ENCODE measurements at regions not wholly inside any gene's neighbourhood (a gene's known extent, or its start where the extent isn't known, plus 50 kb on each side); places are given as distances from the start of the nearest gene placed in this dataset.

GRCh38 chr10:3942937-3943489, 158.0 kb upstream of the KLF6 start:
- 95% methylated on average over 9 of the region's 9 CpGs for WGBS (ENCODE audit: insufficient coverage)
- no peaks in the 10 kb centered on the region for H4K20me1 ChIP-seq (ENCODE audit: control insufficient read depth, insufficient read depth, low read length, poor library complexity, severe bottlenecking)
- TF ChIP-seq EZH2 (IDR thresholded peaks at IDR 0.05; ENCODE audit: borderline replicate concordance, insufficient read depth, low read depth, low read length, poor library complexity, severe bottlenecking) (no peak), CTCF (IDR thresholded peaks at IDR 0.05) (no peak)
- ATAC-seq (ENCODE audit: low read depth) (no peak), DNase-seq (no peak)
- H3K27me3 ChIP-seq (replicated peaks in 1 of 4; ENCODE audit: control extremely low read depth in 1 of 4, control insufficient read depth in 3 of 4, insufficient read depth in 4 of 4, low read length in 3 of 4), result peaks cover 0 to 2% (median 0%) of the 10 kb centered on the region in 4 experiments
- intact Hi-C loops (cut with micrococcal nuclease), result no loop called here
- H3K9me3 ChIP-seq (ENCODE audit: control extremely low read depth in 1 of 3, control insufficient read depth in 2 of 3, insufficient read depth in 1 of 3, low read length in 2 of 3), result peaks cover 0 to 11% (median 0%) of the 10 kb centered on the region in 3 donors
- H3K27ac Mint-ChIP-seq, result no peak overlapping the region
- no peak overlapping the region for H3K4me2 ChIP-seq (replicated peaks; ENCODE audit: low read depth, low read length, poor library complexity, severe bottlenecking)
- CTCF ChIA-PET, result interaction anchor here (0.5 kb wide), 1 partner anchor 315 kb away, joined by 3 read pairs; no protein-coding TSS in a partner anchor
- POLR2A ChIA-PET, result no interaction called here
- H3K79me2 ChIP-seq (ENCODE audit: control insufficient read depth, insufficient read depth, low read length), result no peaks in the 10 kb centered on the region
- no peaks in the 10 kb centered on the region for H3K4me1 ChIP-seq (ENCODE audit: control insufficient read depth in 2 of 2, insufficient read depth in 2 of 2, low read length in 2 of 2)
- no peak overlapping the region for H3K4me3 Mint-ChIP-seq
- no peak overlapping the region for H3K9ac ChIP-seq (ENCODE audit: low read length)
- no peaks in the 10 kb centered on the region for H3K27me3 Mint-ChIP-seq
- no peaks in the 10 kb centered on the region for H3K36me3 ChIP-seq (replicated peaks in 1 of 2; ENCODE audit: control extremely low read depth in 1 of 2, control insufficient read depth in 1 of 2, extremely low read depth in 1 of 2, insufficient read depth in 2 of 2, low read length in 1 of 2)
- H2AFZ ChIP-seq (ENCODE audit: insufficient read depth, low read depth, low read length, poor library complexity, severe bottlenecking), result no peak overlapping the region
- H3K4me1 Mint-ChIP-seq, result no peaks in the 10 kb centered on the region
- no peak overlapping the region for H3K4me3 ChIP-seq (ENCODE audit: control extremely low read depth in 1 of 5, extremely low read depth in 1 of 5, insufficient read depth in 1 of 5, low read depth in 2 of 5, low read length in 4 of 5)
- H3K27ac ChIP-seq (ENCODE audit: low read length in 2 of 2), result no peak overlapping the region
- no peaks in the 10 kb centered on the region for H3K9me3 Mint-ChIP-seq (ENCODE audit: insufficient read depth)

- POLR2A ChIA-PET, result no interaction called here
Observed at GRCh38 chr10:3941676-3942075, 156.7 kb upstream of the KLF6 start.

More at GRCh38 chr10:3941676-3942075, 156.7 kb upstream of the KLF6 start:
- ATAC-seq (ENCODE audit: low read depth) (no peak), DNase-seq (no peak)
- TF ChIP-seq EZH2 (IDR thresholded peaks at IDR 0.05; ENCODE audit: borderline replicate concordance, insufficient read depth, low read depth, low read length, poor library complexity, severe bottlenecking), result no peak
- TF ChIP-seq CTCF (IDR thresholded peaks at IDR 0.05), result no peak
- Histone ChIP-seq H3K4me1 (ENCODE audit: control insufficient read depth in 2 of 2, insufficient read depth in 2 of 2, low read length in 2 of 2) (no peaks in the 10 kb centered on the region), H3K27me3 (replicated peaks in 1 of 4; ENCODE audit: control extremely low read depth in 1 of 4, control insufficient read depth in 3 of 4, insufficient read depth in 4 of 4, low read length in 3 of 4) (peaks cover 0 to 2% (median 0%) of the 10 kb centered on the region in 4 experiments), H3K4me2 (replicated peaks; ENCODE audit: low read depth, low read length, poor library complexity, severe bottlenecking) (no peak overlapping the region), H3K79me2 (ENCODE audit: control insufficient read depth, insufficient read depth, low read length) (no peaks in the 10 kb centered on the region), H2AFZ (ENCODE audit: insufficient read depth, low read depth, low read length, poor library complexity, severe bottlenecking) (no peak overlapping the region), H4K20me1 (ENCODE audit: control insufficient read depth, insufficient read depth, low read length, poor library complexity, severe bottlenecking) (no peaks in the 10 kb centered on the region), H3K9me3 (ENCODE audit: control extremely low read depth in 1 of 3, control insufficient read depth in 2 of 3, insufficient read depth in 1 of 3, low read length in 2 of 3) (peaks cover 0 to 11% (median 0%) of the 10 kb centered on the region in 3 donors), H3K36me3 (replicated peaks in 1 of 2; ENCODE audit: control extremely low read depth in 1 of 2, control insufficient read depth in 1 of 2, extremely low read depth in 1 of 2, insufficient read depth in 2 of 2, low read length in 1 of 2) (no peaks in the 10 kb centered on the region), H3K27ac (ENCODE audit: low read length in 2 of 2) (no peak overlapping the region), H3K9ac (ENCODE audit: low read length) (no peak overlapping the region), H3K4me3 (ENCODE audit: control extremely low read depth in 1 of 5, extremely low read depth in 1 of 5, insufficient read depth in 1 of 5, low read depth in 2 of 5, low read length in 4 of 5) (no peak overlapping the region)
- Mint-ChIP-seq H3K9me3 (ENCODE audit: insufficient read depth) (no peaks in the 10 kb centered on the region), H3K27me3 (no peaks in the 10 kb centered on the region), H3K4me3 (no peak overlapping the region), H3K27ac (no peak overlapping the region), H3K4me1 (peaks cover 2% of the 10 kb centered on the region)
- WGBS (ENCODE audit: insufficient coverage), result 96% methylated on average over 10 of the region's 12 CpGs
- CTCF ChIA-PET, result no interaction called here
- intact Hi-C loops (cut with micrococcal nuclease), result no loop called here

All from B cell (primary cell).